GM03348 (cell line): ENCODE measurements at regions not wholly inside any gene's neighbourhood (a gene's known extent, or its start where the extent isn't known, plus 50 kb on each side); places are given as distances from the start of the nearest gene placed in this dataset.
"Not testable (repeated sequence)": the region's sequence is repeated elsewhere in the genome, so short reads cannot be mapped to it uniquely, and the experiment has no call there.

Source experiments
- DNase-seq: peaks from one replicate; pipeline ENCODE4 v3.0.0; 2012; ENCODE audit warnings: low spot score

DNA sequence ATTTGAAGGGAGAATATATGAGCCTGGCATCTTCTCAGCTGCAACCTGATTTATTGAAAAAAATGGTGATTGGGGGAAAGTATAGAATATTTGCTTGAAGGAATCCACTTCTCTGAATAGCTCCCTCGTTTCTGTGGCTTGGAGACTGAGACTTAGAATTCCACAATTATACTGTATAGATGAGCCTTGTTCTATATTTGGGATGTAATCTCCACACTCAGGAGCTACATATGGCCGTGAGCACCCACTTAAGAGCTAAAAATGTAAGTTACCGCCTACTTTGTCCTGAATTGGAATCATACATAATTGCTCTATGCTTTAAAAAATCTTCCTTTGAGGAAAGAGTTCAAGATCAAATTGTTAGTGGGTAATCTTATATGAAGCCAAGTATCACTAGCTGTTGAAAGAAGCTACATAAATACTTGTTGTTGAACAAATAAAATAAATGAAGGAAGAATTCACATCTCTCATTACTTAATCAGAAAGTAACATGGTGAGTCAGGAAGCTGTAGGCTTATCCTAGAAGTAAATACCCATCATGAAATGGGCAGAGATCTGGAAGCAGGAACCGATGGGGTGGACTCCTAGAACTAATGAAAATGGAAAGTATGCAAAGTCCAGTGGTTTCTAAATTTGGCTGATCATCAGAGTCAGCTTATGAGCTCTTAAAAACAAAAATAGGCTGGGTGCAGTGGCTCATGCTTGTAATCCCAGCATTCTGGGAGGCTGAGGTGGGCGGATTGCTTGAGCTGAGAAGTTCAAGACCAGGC lies 254.3 kb downstream of the SOX4 start:
- no peak for DNase-seq

DNA sequence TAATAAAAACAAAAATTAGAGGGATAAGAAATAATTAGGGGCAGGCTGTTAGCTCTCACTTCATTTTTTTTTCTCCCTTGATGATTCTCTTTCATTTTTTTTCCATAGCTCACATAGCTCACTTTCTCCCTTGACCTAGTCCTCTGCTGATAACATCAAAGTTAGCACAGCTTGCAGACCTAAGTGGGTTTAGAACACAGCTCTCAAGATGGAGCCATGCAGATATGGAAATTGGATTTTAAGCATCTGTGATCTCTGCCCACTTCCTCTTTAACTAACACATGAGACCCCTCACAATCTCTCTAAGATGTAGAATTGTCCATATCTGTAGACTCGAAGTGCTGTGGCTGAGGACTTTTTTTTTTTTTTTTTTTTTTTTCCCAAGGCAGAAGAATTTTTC lies 257.1 kb downstream of the SOX4 start:
- no peak for DNase-seq

DNA sequence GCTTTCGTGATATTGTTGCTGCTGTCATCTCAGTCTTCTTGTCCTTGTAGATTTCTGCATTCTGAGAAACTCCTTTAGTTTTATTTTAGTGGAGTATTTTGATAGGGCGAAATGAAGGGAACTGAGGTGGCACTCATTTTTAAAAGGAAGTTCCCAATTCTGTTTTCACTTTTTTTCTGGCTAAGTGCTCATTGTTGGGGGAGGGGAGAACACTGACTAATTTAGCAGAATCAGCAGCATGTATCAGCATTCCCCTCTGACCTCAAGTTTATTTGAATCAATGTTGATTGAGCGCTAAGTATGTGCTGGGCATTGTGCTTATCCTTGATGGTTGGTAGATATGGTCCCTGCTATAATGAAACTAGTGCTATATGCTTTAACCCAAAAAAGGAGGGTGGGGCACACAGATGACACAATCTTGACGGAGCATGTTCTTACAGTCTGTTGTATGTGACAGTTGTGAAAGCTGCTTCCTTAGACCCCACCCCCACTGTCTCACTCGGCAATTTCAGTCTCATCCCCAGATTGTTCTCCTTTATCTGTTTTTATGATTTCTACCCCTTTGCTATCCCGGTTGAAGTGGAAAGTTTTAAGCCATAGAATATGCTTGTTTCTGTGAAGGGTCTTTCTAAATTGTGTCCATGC lies 262.4 kb downstream of the SOX4 start:
- peak; percentile 22 for DNase-seq

DNA sequence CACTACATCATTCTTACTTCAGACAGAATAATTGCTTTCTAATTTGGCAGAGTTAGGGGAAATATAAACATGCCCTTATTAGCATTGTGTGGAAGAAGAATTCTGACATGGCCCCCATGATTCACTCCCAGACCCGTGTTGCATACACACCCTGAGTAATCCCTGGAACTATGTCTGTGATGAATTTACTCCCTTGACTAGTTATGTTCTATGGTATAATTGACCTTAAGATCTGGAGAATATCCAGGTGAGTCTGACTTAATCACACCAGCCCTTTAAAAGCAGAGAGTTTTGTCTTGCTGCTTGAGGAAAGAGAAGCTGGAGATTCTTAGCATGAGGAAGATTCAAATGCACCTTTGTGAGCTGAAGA lies 262.9 kb downstream of the SOX4 start:
- DNase-seq: peak; percentile 74

DNA sequence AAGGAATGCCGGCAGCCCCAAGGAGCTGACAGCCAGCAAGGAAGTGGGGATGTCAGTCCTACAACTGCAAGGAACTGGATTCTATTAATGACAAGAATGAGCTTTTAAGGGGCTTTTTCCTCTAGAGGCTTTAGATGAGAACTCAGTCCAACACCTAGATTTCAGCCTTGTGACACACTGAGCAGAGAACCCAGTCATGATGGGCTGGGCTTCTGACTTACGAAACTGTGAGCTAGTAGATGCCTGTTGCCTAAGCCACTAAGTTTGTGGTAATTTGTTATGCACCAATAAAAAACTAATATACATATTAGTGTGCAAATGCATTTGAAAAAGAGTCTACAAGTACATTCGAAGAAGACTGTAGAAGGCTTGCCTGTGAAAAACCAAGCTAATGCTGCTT lies 263.3 kb downstream of the SOX4 start:
- no peak for DNase-seq

DNA sequence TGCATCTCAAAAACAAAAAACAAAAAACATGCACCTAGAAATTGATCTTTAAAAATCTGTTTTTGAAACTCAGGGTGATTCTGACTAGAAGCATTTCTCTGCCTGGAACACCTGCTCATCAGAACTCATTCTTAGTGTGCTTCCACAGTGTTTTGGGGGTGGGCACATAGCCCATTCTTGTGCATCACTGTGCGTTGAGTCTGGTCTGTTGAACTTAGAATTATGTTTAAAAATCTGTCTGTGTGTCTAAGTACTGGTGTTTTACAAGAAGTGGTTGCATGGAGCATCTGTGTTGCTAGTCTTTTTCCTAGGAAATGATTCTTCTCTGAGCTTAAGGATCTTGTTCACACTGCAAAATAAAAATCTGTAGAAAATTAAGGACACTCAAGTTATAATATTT lies 264.5 kb downstream of the SOX4 start:
- no peak for DNase-seq

DNA sequence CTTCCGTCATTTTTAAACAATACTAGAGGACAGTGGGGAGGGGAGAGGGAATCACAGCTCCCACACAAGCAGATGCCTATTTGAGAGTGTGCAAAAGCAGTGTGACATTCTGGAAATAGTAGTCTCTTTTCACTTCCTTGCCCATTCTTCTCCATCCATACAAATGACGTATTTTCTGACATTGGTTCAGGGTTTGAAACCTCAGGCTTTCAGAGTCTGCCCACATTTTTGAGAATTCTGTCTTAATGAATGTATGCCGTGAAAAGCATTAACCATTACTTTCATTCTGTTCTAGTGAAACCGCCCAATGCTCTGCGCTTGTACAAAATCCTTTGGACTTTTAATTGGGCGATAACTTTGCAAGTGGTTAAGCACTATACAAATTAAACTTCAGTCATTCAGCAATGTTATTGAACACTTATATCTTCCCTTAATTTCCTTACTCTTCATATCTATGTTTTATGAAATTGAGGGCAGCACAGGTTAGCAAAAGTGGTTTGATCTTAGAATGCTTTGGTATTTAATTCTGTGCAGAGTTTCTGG lies 265.7 kb downstream of the SOX4 start:
- DNase-seq: no peak

DNA sequence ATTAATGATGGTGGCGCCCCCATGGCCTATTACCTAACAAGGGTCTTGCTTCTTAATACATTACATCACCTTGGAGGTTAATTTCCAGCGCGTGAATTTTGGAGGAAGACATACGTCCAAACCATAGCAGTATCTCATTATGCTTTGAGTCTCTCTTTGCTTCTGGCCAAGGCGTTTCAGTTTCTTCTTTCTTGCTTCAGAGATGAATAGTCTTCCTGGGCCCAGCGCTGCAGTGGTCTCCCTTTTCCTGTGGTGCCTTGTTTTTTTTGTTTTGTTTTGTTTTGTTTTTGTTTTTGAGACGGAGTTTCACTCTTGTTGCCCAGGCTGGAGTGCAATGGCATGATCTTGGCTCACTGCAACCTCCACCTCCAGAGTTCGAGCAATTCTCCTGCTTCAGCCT lies 268.4 kb downstream of the SOX4 start:
- no peak for DNase-seq

DNA sequence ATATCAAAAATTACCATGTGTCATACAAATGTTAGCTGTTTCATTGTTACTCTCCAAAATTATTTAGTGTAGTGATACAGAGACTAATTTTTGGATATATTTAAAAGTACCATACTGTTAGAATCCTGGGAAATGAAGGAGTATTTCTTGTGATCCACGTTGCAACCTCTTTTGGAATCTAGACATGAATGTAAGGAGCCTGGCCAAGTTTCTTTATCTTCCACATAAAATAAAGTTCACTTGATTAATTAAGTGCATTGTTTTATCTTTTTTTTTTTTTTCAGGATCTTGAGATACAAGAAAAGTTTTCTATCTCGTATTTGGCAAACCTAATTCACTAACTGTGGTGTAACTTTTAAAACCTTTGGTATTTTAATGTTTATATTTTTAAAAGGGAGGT lies 270.7 kb downstream of the SOX4 start:
- no peak for DNase-seq

DNA sequence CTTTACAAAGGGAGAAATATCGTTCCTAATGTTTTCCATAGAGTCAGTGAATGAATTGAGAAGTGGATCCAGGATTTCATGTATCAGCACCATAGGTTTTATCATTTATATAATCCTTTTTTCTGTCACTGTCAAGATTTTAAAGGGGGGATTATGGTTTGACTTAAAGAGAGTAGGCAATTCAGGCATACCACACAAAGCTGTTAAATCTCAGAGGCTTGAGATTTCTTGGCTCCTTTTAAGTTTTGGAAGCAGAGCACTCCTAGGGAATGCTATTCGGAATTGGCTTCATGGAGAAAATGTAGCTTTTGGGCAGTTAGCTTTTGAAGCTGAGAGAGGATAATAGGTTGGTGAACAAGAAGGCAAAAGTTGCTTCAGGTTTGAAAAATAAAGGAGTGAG lies 274.7 kb downstream of the SOX4 start:
- no peak for DNase-seq

DNA sequence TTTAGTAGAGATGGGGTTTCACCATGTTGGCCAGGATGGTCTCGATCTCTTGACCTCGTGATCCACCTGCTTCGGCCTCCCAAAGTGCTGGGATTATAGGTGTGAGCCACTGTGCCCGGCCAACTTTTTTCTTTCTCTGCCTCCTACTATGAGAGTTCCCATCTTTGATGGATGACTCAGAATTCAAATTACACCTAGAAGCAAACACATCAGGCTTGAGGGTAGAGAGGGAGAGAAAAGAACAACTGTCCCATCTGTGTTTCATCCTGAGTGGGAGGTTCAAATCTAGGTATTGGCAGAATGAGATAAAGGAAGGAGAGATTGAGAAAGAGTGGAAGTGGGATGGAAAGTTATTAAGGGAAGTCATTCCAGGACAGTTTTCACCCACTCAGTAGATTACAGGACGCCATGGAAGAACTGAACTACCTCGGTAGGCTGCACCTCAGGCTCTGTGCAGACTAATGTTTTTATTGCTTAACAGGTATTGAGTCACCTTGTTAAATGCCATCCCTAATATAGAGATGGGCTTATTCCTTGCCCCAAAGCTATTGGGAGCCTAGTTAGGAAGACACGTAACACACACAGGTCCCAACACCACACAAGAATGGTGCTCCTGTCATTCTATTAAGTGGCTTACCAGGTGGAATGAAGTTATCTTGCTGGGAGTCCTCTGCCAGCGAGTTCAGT lies 275.7 kb downstream of the SOX4 start:
- DNase-seq: no peak

DNA sequence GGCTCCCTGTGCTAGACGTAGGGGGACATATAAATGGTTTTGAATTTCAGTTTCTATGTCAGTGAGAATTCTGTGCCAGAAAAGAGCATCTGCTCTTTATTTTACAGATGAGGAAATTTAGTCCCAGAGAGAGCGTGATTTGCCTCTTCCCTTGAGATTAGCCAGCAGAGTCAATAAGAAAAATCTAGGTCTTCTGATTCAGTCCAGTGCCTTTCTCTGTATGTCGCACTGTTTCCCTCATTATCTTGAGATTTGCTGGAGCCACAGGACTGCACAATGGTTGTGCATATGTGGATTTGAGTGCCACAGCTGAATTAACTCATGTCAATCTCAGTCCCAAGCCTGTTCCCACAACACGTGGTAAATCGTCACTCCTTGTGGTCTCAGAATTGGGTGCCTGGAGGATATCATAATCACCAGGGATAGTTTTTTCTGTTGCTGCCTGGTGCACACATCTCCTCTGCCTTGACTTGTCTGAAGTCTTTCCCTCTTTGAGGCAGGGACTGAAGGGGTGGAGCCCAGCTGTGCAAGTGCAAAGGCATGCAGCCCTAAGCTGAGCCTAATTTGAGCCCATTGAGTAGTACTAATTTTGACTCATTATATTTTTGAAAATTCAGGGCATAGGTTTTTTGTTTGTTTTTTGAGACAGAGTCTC lies 276.7 kb downstream of the SOX4 start:
- DNase-seq: no peak

DNA sequence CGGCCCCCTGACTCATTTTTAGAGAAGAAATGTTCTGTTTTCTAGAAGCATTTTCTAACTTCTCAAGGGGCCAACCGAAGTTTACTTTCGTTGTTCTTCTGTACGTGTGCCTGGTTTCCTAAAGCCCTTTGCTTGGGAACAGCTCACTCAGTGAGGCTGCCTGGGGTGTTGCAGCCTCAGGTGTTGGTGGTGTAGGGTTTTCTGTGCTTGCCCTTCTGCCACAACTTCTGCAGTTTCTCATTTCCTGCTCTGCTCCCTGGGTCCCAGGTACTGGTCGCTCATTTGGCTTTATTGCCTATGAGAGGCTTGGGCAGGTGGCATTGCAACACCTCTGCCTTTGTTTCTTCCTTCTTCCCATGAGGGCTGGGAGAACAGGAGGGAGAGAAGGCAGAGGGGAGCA lies 278.3 kb downstream of the SOX4 start:
- DNase-seq: no peak

DNA sequence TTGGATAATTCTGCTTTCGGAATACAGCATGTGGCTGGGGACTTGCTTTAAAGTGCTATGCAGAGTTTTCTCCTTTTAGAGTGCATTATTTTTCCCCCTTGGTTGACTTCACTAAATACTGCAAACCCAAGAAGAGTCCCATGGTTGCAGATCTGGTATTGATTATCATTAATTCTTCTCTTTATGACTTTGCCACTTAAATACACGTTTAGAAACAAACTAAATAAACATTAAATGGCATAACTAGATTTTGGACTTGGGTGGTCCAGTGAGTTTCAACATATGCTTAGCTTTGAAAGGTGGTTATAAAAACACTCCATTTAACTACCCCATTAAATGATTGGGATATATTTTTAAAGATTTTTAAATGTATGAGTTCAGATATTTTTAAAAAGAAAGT lies 279.2 kb downstream of the SOX4 start:
- DNase-seq: no peak

DNA sequence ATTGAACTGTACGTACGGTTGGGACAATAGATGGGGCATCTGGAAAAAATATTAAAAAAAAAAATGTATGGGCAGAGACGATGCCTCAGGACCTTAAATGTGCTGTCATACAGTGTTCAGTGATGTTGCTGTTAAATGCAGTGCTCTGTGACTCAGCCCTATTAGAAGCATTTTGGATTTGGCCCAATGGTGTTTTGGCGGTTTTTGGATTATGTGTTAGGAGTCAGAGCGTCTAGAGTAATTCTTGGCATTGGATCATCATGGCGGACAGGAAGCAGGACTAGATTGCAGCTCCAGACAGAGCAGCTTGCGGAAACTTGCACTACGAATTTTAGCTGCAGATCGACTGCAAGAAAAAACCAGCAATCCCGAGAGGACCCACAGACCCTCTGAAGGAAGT lies 280.0 kb downstream of the SOX4 start:
- DNase-seq: peak; percentile 69

DNA sequence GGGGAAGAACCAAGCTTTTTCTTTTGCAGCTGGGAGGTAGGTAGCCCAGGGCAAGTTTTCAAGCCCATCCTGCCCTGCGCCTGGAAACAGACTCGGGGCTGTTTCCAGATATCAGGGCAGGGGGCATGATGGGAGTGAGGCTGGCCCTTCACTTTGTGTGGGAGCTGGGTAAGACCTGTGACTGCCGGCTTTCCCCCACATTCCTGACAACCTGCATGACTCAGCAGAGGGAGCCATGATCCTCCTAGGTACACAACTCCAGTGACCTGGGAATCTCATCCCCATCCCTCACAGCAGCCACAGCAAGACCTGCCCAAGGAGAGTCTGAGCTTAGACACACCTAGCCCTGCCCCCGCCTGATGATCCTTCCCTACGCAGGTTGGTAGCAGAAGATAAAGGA lies 280.8 kb downstream of the SOX4 start:
- no peak for DNase-seq

DNA sequence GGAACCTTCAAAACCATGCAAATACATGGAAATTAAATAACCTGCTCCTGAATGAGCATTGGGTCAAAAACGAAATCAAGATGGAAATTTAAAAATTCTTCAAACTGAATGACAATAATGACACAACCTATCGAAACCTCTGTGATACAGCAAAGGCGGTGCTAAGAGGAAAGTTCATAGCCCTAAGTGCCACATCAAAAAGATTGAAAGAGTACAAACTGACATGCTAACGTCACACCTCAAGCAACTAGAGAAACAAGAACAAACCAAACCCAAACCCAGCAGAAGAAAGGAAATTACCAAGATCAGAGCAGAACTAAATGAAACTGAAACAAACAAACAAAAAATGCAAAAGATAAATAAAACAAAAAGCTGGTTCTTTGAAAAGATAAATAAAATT lies 283.5 kb downstream of the SOX4 start:
- DNase-seq: not testable (repeated sequence)

DNA sequence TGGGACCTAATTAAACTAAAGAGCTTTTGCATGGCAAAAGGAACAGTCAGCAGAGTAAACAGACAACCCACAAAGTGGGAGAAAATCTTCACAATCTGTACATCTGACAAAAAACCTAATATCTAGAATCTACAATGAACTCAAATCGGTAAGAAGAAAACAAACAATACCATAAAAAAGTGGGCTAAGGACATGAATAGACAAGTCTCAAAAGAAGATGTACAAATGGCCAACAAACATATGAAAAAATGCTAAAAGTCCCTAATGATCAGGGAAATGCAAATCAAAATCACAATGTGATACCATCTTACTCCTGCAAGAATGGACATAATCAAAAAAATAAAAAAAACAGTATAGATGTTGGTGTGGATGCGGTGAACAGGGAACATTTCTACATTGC lies 286.7 kb downstream of the SOX4 start:
- DNase-seq: not testable (repeated sequence)

DNA sequence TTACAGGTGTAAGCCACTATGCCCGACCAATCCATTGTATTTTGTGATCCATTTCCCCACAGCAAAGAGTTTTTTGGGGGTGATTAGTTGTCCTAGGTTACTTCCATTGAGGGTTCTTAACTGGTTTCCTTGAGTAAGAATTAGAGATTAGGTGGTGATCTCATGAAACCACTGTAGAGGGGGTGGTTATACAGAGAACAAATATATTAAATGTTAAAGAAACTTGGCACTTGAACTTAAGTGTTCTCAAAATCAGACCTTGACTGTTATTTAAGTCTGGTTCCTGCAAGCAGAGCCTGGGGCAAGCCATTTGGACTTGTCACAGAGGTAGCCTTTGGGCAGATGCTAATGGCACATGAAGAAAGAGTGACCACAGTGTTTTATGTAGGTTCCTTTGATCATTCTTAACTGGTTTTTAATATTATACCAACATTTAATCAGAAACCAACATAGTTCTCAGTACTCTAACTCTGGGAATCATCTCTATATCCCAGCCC lies 288.5 kb downstream of the SOX4 start:
- DNase-seq: no peak

DNA sequence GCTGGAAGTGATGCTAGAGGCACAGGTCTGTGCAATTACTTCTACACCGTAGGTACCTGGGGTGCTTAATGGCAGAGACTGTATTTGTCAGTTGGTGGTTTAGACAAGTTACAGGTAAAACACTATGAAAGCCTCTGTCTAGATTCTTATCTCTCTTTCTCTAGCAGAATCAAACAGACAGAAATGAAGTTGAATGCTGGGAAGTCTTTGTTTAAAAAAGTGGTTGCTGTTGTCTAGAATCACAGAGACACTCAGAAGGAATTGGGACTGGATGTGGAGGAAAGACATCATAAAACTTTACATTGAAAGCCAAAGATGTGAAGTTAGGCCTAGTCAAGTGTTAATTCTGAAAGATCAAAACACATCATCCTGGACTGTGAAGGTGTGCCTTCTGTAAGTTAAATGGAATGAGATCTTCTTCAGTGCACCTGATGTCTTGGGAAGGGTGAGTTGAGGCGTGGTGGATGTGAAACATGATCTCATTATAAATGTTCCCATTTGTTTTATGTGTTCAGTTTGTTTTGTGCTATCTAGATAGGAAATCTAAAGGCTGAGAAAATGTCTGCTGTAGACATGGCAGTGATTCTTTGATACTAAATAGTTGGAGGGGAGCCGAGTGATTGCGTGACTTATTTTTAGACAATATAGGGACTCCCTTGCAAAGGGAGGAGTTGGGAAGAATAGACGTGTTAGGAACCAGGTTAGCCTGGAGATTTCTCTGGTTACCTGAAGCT lies 290.2 kb downstream of the SOX4 start:
- DNase-seq: no peak

DNA sequence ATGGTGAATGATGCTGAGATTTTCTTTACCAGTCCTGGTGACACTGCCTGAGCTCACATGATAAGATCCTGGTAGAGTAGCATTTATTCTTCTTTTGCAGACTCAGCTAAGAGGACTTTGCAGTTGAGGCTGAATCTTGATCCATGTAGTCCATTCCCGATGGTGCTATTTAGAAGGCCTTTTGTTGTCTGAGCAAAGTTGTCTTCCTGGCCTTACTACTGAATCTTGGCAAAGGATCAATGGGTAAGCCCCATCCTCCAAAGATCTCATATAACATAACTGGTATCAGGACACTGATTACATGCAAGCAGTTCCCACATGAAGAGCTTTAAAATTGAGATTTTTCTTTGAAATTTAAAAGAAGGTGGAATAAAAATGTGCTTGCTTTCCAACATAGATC lies 291.6 kb downstream of the SOX4 start:
- DNase-seq: no peak
